ENCODE measurements at regions not wholly inside any gene's neighbourhood (a gene's known extent, or its start where the extent isn't known, plus 50 kb on each side); places are given as distances from the start of the nearest gene placed in this dataset.
A peak's percentile ranks its signal among the peaks of the same experiment; 100 is the strongest.
"Not testable (repeated sequence)": the region's sequence is repeated elsewhere in the genome, so short reads cannot be mapped to it uniquely, and the experiment has no call there.

GRCh38 chr2:40955635-40956034 is 503.7 kb upstream of the SLC8A1 start:
- DNase-seq: no peak

GRCh38 chr2:40957508-40957907 is 505.6 kb upstream of the SLC8A1 start:
- DNase-seq: peak; percentile 18

GRCh38 chr2:40962026-40962425 is 510.1 kb upstream of the SLC8A1 start:
- no peak for DNase-seq

- DNase-seq: no peak
Observed at GRCh38 chr2:40964509-40965250, 512.8 kb upstream of the SLC8A1 start.

GRCh38 chr2:40967451-40967850 is 515.6 kb upstream of the SLC8A1 start:
- DNase-seq: no peak

- no peak for DNase-seq
Observed at GRCh38 chr2:40975151-40975550, 523.3 kb upstream of the SLC8A1 start.

GRCh38 chr2:40997362-40997761 is 545.5 kb upstream of the SLC8A1 start:
- no peak for DNase-seq

- DNase-seq: no peak
Observed at GRCh38 chr2:41000374-41000773, 548.5 kb upstream of the SLC8A1 start.

- DNase-seq: no peak
Observed at GRCh38 chr2:41000906-41001305, 549.0 kb upstream of the SLC8A1 start.

- no peak for DNase-seq
Observed at GRCh38 chr2:41004700-41005099, 552.8 kb upstream of the SLC8A1 start.

GRCh38 chr2:41020358-41020757 is 568.5 kb upstream of the SLC8A1 start:
- DNase-seq: no peak

- DNase-seq: no peak
Observed at GRCh38 chr2:41024816-41025215, 572.9 kb upstream of the SLC8A1 start.

- no peak for DNase-seq
Observed at GRCh38 chr2:41026613-41027012, 574.7 kb upstream of the SLC8A1 start.

- no peak for DNase-seq
Observed at GRCh38 chr2:41027095-41027494, 575.2 kb upstream of the SLC8A1 start.

GRCh38 chr2:41031282-41031681 is 579.4 kb upstream of the SLC8A1 start:
- no peak for DNase-seq

- DNase-seq: no peak
Observed at GRCh38 chr2:41032715-41033114, 580.8 kb upstream of the SLC8A1 start.

- DNase-seq: no peak
Observed at GRCh38 chr2:41033127-41033526, 581.2 kb upstream of the SLC8A1 start.

GRCh38 chr2:41038408-41038807 is 586.5 kb upstream of the SLC8A1 start:
- DNase-seq: peak; percentile 47

GRCh38 chr2:41039750-41040149 is 587.9 kb upstream of the SLC8A1 start:
- not testable (repeated sequence) for DNase-seq

- peak; percentile 38 for DNase-seq
Observed at GRCh38 chr2:41040782-41041520, 589.1 kb upstream of the SLC8A1 start.

GRCh38 chr2:41042343-41042742 is 590.5 kb upstream of the SLC8A1 start:
- no peak for DNase-seq

- DNase-seq: peak; percentile 85
Observed at GRCh38 chr2:41061356-41061755, 609.5 kb upstream of the SLC8A1 start.

GRCh38 chr2:41062336-41062735 is 610.4 kb upstream of the SLC8A1 start:
- DNase-seq: no peak

GRCh38 chr2:41066168-41066567 is 614.3 kb upstream of the SLC8A1 start:
- DNase-seq: no peak

GRCh38 chr2:41068740-41069139 is 616.9 kb upstream of the SLC8A1 start:
- no peak for DNase-seq
